HepG2 (cell line): ENCODE measurements at regions not wholly inside any gene's neighbourhood (a gene's known extent, or its start where the extent isn't known, plus 50 kb on each side); places are given as distances from the start of the nearest gene placed in this dataset.

Experiments
- CBX5 ChIP-seq: sonication (generic); formaldehyde crosslinking; IDR thresholded peaks from 2 replicates; pipeline ENCODE4 v1.4.0; 2020; ENCODE audit warnings: missing genetic modification reagents, borderline replicate concordance
- ELF1 ChIP-seq: sonication (generic); formaldehyde crosslinking; IDR thresholded peaks from 2 replicates; pipeline ENCODE4 v1.4.0; 2020; ENCODE audit warnings: missing genetic modification reagents
- GATAD2A ChIP-seq: IDR thresholded peaks from 2 replicates; pipeline ENCODE4 v1.6.1; 2016

GRCh38 chr14:75361751-75362433, 65.9 kb upstream of the JDP2 start:
- TF ChIP-seq ELF1 (CRISPR knock-in tag) (no peak), GATAD2A (CRISPR knock-in tag) (no peak), CBX5 (no peak)
